Fibroblast of lung (primary cell): ENCODE measurements at regions not wholly inside any gene's neighbourhood (a gene's known extent, or its start where the extent isn't known, plus 50 kb on each side); places are given as distances from the start of the nearest gene placed in this dataset.

Experiments
- DNase-seq, 2 donors: peaks; one replicate each; pipeline versions ENCODE4 v3.0.0 to v3.0.0-alpha.2; 2010; ENCODE audit warnings: low read depth in 2 of 2
- H2AFZ ChIP-seq: 2 replicates; pipeline ENCODE4 v1.5.1; 2012; ENCODE audit warnings: low read length, control low read depth, inconsistent platforms
- H3K27ac ChIP-seq: 2 replicates; pipeline ENCODE4 v1.5.1; 2011; ENCODE audit warnings: low read length, control low read depth; ENCODE audit not compliant: insufficient read depth
- H3K27me3 ChIP-seq: 2 replicates; pipeline ENCODE4 v1.5.1; 2011; ENCODE audit warnings: mild to moderate bottlenecking, low read length; ENCODE audit not compliant: control insufficient read depth, insufficient read depth
- H3K36me3 ChIP-seq: 2 replicates; pipeline ENCODE4 v1.5.1; 2011; ENCODE audit warnings: low read length; ENCODE audit not compliant: control insufficient read depth, insufficient read depth
- H3K4me1 ChIP-seq: 2 replicates; pipeline ENCODE4 v1.5.1; 2011; ENCODE audit warnings: low read length; ENCODE audit not compliant: control insufficient read depth, insufficient read depth; ENCODE audit errors: extremely low read depth
- H3K4me2 ChIP-seq: 2 replicates; pipeline ENCODE4 v1.5.1; 2011; ENCODE audit warnings: low read length, control low read depth; ENCODE audit not compliant: insufficient read depth; ENCODE audit errors: extremely low read depth
- H3K4me3 ChIP-seq, 4 experiments: fragments of 200-600 bp in 1 of 4; sonication (generic) in 1 of 4; replicated peaks in 1 of 4; 2 replicates each; pipeline ENCODE4 v1.5.1; 2011 to 2016; ENCODE audit warnings: low read length in 4 of 4, low read depth in 3 of 4, mild to moderate bottlenecking in 3 of 4, control low read depth in 2 of 4, inconsistent platforms in 1 of 4, mixed read lengths in 1 of 4; ENCODE audit not compliant: insufficient read depth in 1 of 4; ENCODE audit errors: control extremely low read depth in 1 of 4
- H3K79me2 ChIP-seq: 2 replicates; pipeline ENCODE4 v1.5.1; 2012; ENCODE audit warnings: mild to moderate bottlenecking, low read length, inconsistent platforms; ENCODE audit not compliant: control insufficient read depth, insufficient read depth
- H3K9ac ChIP-seq: 2 replicates; pipeline ENCODE4 v1.5.1; 2011; ENCODE audit warnings: mild to moderate bottlenecking, low read length, control low read depth; ENCODE audit not compliant: insufficient read depth
- H3K9me3 ChIP-seq: 2 replicates; pipeline ENCODE4 v1.5.1; 2012; ENCODE audit warnings: low read depth, low read length; ENCODE audit not compliant: control insufficient read depth, insufficient read depth
- H4K20me1 ChIP-seq: 2 replicates; pipeline ENCODE4 v1.5.1; 2011; ENCODE audit warnings: low read length; ENCODE audit not compliant: control insufficient read depth, insufficient read depth; ENCODE audit errors: extremely low read depth
- EZH2 ChIP-seq: IDR thresholded peaks from 2 replicates; pipeline ENCODE4 v1.5.1; 2012; ENCODE audit warnings: low read length, control low read depth, mild to moderate bottlenecking; ENCODE audit errors: missing control alignments
- TF ChIP-seq, protein P1 (sequence below), 2 donors: IDR thresholded peaks in 1 of 2; conservative IDR thresholded peaks in 1 of 2; 1 replicate in 1 of 2; 2 replicates in 1 of 2; pipeline ENCODE4 v1.5.1; 2011 to 2012; ENCODE audit warnings: low read length in 2 of 2, control low read depth in 1 of 2, inconsistent platforms in 1 of 2, low read depth in 1 of 2, mild to moderate bottlenecking in 1 of 2

DNA sequence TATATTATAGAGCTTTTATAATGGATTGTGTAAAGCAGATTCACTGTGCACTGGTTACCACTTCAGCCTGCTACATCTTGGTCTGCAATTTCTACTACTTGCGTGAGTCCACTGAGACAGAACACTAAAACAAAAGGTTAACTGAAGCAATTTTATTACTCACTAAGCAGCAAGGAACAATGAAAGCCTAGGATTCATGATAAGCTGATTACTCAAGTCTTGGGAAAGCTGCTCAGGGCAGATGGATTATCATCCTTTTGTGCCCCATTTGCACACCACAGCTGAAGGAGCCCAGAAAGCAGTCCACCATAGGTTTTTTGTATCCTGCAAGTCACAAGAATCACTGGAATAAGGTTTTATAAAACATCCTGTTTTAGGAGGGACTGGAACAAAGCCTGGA lies 1215.2 kb upstream of the TMEFF2 start:
- Histone ChIP-seq H3K4me2 (no peak overlapping the region), H2AFZ (no peak overlapping the region), H3K79me2 (no peaks in the 10 kb centered on the region), H3K9me3 (no peaks in the 10 kb centered on the region), H3K27ac (no peak overlapping the region), H3K9ac (no peak overlapping the region), H3K36me3 (no peaks in the 10 kb centered on the region), H4K20me1 (no peaks in the 10 kb centered on the region), H3K4me1 (no peaks in the 10 kb centered on the region), H3K27me3 (no peaks in the 10 kb centered on the region), H3K4me3 (no peak overlapping the region)
- TF ChIP-seq, protein P1, sequence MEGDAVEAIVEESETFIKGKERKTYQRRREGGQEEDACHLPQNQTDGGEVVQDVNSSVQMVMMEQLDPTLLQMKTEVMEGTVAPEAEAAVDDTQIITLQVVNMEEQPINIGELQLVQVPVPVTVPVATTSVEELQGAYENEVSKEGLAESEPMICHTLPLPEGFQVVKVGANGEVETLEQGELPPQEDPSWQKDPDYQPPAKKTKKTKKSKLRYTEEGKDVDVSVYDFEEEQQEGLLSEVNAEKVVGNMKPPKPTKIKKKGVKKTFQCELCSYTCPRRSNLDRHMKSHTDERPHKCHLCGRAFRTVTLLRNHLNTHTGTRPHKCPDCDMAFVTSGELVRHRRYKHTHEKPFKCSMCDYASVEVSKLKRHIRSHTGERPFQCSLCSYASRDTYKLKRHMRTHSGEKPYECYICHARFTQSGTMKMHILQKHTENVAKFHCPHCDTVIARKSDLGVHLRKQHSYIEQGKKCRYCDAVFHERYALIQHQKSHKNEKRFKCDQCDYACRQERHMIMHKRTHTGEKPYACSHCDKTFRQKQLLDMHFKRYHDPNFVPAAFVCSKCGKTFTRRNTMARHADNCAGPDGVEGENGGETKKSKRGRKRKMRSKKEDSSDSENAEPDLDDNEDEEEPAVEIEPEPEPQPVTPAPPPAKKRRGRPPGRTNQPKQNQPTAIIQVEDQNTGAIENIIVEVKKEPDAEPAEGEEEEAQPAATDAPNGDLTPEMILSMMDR (conservative IDR thresholded peaks at IDR 0.05 in 1 of 2, IDR thresholded peaks at IDR 0.05 in 1 of 2; ENCODE audit: low read depth in 1 of 2, low read length in 2 of 2) = no peak
- no peak for DNase-seq

DNA sequence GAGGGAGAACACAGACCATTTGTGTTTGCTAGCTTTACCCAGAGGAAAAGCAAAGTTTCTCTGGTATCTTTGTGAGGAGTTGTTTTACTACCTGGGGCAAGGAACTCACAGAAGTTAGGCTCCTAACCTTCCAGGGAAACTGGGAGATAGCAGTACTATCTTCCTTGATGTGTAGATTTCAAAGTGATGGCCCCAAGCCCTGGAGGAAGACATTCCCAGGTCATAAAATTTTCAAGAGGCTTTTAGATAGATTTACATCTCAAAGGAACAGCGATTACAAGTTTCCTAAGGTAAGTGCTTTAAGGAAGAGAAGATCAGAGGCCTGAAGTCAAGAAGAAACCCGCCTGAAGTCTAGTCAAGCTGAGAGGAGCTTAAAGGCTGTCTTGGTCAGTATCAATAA lies 1187.8 kb upstream of the TMEFF2 start:
- DNase-seq = no peak
- no peaks in the 10 kb centered on the region for H3K27me3 ChIP-seq
- no peak overlapping the region for H2AFZ ChIP-seq
- no peak overlapping the region for H3K4me2 ChIP-seq
- no peak overlapping the region for H3K9ac ChIP-seq
- no peaks in the 10 kb centered on the region for H3K79me2 ChIP-seq
- no peaks in the 10 kb centered on the region for H3K9me3 ChIP-seq
- no peaks in the 10 kb centered on the region for H3K36me3 ChIP-seq
- no peaks in the 10 kb centered on the region for H3K4me1 ChIP-seq
- H4K20me1 ChIP-seq = no peaks in the 10 kb centered on the region
- H3K4me3 ChIP-seq = no peak overlapping the region
- H3K27ac ChIP-seq = no peak overlapping the region
- TF ChIP-seq EZH2 = no peak
- TF ChIP-seq, protein P1 (conservative IDR thresholded peaks at IDR 0.05 in 1 of 2, IDR thresholded peaks at IDR 0.05 in 1 of 2; ENCODE audit: low read depth in 1 of 2, low read length in 2 of 2) = no peak

DNA sequence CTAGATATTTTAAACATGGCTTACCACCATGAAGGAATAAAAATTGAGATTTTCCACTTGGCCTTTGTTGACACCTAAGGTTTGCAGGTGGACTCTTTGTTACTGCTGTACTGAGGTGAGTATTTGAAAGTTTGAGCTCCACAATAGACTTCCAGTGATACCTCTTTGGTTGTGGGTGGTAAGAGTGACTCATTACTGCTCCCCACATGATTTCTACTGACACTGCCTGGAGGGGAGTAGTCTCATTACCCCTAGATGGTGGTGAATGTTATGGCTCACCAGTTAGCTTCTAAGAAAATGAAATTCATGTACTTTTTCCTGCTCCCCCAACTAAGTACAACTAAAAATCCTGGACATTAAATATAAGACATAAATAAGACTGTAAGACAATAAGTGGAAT lies 1183.1 kb upstream of the TMEFF2 start:
- no peak overlapping the region for H3K9ac ChIP-seq
- H3K4me3 ChIP-seq = no peak overlapping the region
- no peak overlapping the region for H3K4me2 ChIP-seq
- no peak overlapping the region for H2AFZ ChIP-seq
- no peaks in the 10 kb centered on the region for H4K20me1 ChIP-seq
- no peaks in the 10 kb centered on the region for H3K36me3 ChIP-seq
- H3K27me3 ChIP-seq = no peaks in the 10 kb centered on the region
- no peak overlapping the region for H3K27ac ChIP-seq
- DNase-seq = no peak
- no peaks in the 10 kb centered on the region for H3K4me1 ChIP-seq
- H3K79me2 ChIP-seq = no peaks in the 10 kb centered on the region
- no peak for TF ChIP-seq EZH2
- TF ChIP-seq, protein P1 (conservative IDR thresholded peaks at IDR 0.05 in 1 of 2, IDR thresholded peaks at IDR 0.05 in 1 of 2; ENCODE audit: low read depth in 1 of 2, low read length in 2 of 2) = no peak
- no peaks in the 10 kb centered on the region for H3K9me3 ChIP-seq
